ACHN (cell line): ENCODE measurements at regions not wholly inside any gene's neighbourhood (a gene's known extent, or its start where the extent isn't known, plus 50 kb on each side); places are given as distances from the start of the nearest gene placed in this dataset.

ENCODE experiments used
- DNase-seq: peaks from one replicate; pipeline ENCODE4 v3.0.0-alpha.2; 2015
- in situ Hi-C: cut with HindIII; loops from 2 replicates; pipeline ENCODE4 v1.10.0; 2017; ENCODE audit warnings: low sequenced_read_pairs, low pct_ligation_motif_present, low pct_unique_long_range_greater_than_20kb

GRCh38 chr5:54678737-54679136 is 161.2 kb downstream of the SNX18 start:
- in situ Hi-C loops = no loop called here
- no peak for DNase-seq

DNA sequence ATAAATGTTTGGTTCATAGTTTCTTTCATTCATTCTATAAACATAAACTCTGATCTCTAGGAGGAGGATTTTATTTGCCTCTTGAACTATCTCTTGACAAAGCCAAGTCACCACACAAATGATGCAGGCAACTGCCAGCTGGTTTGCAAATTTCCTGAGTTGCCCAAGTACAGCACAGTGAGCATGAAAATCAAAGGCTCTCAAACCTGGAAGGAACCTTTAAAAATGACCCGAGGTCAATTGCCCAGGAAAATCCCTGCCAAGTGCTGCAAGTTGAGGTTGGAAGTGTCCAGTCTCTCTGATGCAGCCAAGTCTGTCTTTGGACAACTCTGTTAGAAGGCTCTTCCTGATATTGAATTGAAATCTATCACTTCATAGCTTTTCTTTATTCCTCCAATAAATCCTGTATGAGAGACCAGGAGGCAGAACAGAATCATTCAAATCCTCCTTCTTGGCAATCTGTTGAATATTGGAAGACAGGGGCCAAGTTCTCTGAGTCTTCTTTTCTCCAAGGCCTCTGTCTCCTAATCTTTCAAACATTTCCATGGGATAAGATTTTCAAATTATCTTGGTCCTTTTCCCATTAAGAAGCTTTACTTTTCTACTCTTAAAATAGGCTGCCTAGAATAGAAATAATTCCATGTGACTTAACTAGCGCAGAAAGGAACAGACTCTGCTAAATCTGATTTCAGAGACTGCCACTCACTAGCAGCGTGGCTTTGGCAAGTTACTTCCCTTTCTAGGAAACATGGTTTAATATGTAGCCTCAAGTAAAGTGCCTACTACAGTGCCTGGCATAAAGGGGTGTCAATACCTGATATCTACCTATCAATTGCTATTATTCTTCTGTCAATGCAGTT is 159.2 kb downstream of the SNX18 start:
- DNase-seq = no peak
- in situ Hi-C loops = no loop called here

GRCh38 chr5:54673523-54674225 is 156.1 kb downstream of the SNX18 start:
- in situ Hi-C loops = no loop called here
- DNase-seq = no peak

- no peak for DNase-seq
- in situ Hi-C loops = no loop called here
Observed at GRCh38 chr5:54672871-54673270, 155.3 kb downstream of the SNX18 start.

DNA sequence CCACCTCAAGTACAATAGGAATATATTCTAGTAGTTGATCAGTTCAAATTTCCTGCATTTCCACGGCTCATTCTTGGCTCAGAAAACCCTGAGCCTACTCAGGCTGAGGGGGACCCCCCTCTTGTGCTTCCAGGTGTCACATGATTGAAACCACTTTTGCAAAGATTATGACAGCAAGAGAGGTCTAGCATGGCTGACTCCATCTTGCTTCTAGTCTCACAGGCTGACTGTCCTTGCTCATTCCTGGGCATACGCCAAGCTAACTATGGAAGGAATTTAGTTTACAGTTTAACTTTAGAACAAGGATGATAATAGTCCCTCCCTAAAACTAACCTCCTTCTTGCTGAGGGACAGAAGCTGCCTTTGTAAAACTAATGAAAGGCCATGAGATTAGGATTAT is 154.1 kb downstream of the SNX18 start:
- no peak for DNase-seq
- in situ Hi-C loops = no loop called here

- in situ Hi-C loops = no loop called here
- no peak for DNase-seq
Observed at GRCh38 chr5:54671111-54671531, 153.6 kb downstream of the SNX18 start.

DNA sequence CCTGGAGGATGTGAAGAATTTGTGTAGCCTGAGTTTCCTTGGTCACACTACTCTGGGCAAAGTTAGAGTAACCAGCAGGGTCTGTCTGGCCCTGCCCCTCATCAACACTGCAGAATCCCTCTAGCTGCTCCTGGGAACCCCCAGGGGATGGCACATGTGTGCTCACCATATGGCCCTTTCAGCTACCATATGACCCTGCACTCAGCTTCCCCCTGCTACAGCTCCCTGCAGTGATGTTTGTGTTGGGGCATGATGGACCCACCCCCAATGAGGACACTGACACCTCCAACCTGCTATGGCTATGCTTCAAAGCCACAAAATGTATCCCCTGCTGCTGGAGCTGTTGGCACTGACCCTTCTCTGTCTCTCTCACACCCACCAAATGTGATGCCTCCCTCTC is 152.7 kb downstream of the SNX18 start:
- no peak for DNase-seq
- in situ Hi-C loops = no loop called here

DNA sequence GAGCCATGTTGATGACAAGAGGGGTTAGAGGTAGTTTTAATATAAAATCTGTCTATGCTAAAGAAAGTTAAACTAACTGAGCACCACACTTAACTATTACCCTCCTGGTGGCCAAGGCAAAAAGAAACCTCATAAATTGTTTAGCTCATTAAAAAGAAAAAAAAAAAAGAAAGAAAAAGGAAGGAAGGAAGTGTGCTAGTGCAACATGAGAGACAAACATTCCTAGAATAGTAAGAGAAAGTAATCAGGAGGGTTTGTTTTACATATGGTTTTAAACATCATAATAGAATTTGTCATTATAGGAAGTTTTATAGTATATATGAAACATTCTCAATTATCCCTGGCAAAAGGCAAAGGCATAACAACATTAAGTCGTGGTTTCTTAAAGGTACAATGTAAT is 152.3 kb downstream of the SNX18 start:
- no peak for DNase-seq
- in situ Hi-C loops = no loop called here

GRCh38 chr5:54669285-54669684 is 151.7 kb downstream of the SNX18 start:
- no peak for DNase-seq
- in situ Hi-C loops = no loop called here

DNA sequence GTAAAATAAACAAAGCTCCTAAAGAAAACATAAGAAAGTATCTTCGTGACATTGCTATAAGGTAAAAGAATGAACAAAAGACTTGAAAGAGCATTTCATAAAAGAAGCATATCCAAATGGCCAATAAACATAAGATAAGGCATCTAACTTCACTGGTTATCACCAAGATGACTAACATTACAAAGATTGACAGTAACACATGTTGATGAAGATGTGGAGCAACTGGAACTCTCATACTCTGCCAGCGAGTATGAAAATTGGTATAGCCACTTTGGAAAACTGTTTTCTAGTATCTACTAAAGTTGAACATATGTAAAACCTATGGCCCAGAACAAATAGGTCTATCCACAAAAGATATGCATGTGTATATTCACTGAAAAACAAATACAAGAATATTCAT is 150.5 kb downstream of the SNX18 start:
- no peak for DNase-seq
- in situ Hi-C loops = no loop called here

DNA sequence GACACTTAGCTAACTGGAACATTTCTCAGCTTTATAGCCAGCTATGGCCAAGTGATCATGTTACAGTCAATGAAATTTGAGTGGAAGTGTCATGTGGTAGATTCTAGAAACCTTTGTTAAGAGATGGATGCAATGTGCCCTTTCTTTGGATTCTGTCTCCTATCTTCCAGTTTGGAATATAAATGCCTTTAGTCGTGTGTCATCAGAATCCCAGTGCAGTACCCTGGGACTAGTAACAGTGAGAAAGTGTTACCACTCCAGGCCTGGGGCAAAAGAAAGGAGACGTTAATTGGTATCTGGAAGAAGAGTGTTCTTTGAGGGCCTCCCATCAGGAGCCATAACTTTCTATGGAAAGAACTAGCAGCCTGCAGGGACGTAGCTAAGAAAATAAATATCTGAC is 149.6 kb downstream of the SNX18 start:
- in situ Hi-C loops = no loop called here
- no peak for DNase-seq

DNA sequence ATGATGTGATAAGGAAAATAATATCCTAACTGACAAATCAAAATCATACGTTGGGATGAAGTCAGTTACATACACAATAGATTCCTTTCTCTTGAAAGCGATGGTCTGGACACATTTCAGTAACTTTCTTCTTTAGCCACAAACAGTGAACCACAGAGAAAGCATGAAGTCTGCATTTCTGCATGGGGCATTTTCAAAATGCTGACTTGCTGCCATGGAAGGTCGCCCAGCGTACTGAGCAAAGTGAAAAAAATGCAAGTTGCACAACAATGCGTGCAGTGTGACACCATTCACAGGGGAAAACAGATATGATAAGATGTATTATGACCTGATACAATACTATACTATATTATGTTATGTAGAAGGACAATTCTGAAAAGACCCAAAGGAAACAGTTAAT is 146.3 kb downstream of the SNX18 start:
- DNase-seq = no peak
- in situ Hi-C loops = no loop called here

DNA sequence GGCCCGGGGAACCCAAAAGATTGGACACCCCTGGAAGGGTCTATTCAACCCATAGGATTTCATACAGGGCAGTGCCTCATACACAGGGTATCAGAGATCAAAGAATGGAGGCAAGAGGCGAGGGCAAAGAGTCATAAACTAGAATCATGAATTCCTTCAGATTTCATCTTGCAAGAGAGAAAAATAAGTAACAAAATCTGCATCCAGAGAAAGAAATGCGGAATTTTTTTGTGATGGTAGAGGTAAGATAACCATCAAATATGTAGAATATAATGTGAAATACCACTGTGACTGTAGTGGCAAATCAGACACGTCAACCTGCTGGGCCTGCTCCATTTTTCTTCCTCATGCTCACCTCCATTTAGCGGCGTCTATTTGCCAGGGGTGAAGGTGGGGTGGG is 143.6 kb downstream of the SNX18 start:
- in situ Hi-C loops = no loop called here
- no peak for DNase-seq

GRCh38 chr5:54659700-54660131 is 142.2 kb downstream of the SNX18 start:
- in situ Hi-C loops = no loop called here
- no peak for DNase-seq

DNA sequence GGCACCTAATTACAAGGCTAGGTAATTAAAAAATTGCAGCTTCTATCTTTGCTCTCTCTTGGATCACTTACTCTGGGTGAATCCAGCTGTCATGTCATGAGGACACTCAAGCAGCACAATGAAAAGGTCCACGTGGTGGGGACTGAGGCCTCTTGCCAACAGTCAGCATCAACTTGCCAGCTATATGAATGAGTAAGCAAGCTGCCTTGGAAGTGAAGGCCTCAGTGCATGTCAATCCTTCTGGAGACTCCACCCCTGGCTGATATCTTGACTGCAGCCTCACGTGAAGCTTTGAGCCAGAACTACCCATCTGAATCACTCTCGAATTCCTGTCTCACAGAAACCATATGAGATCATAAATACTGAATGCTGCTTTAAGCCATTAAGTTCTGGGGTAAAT is 140.5 kb downstream of the SNX18 start:
- in situ Hi-C loops = no loop called here
- DNase-seq = no peak

- in situ Hi-C loops = no loop called here
- DNase-seq = no peak
Observed at GRCh38 chr5:54656261-54656728, 138.7 kb downstream of the SNX18 start.

DNA sequence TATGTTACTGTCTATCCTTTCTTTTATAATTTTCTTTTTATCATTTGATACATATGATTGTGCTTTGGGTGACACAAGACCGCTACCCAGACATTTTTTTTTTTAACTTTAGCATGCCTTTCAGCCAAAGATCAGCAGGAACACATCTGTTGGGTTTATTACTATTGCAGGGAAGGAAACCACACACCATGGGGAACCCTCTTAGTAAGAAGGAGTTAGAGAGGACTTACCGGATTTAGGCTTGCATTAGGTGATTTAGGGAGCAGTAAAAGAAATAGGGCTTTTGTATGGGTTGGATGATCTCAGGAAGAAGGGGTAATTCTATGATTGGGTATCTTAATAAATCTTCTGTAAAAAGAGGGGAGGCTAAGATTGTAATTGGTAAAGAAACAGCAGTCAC is 138.2 kb downstream of the SNX18 start:
- no peak for DNase-seq
- in situ Hi-C loops = no loop called here

- in situ Hi-C loops = no loop called here
Observed at GRCh38 chr5:54655266-54655665, 137.7 kb downstream of the SNX18 start.

GRCh38 chr5:54653956-54654614 is 136.5 kb downstream of the SNX18 start:
- DNase-seq = no peak

More at GRCh38 chr5:54655266-54655665, 137.7 kb downstream of the SNX18 start:
- DNase-seq = no peak

More at GRCh38 chr5:54653956-54654614, 136.5 kb downstream of the SNX18 start:
- in situ Hi-C loops = no loop called here
